ENCODE measurements at regions not wholly inside any gene's neighbourhood (a gene's known extent, or its start where the extent isn't known, plus 50 kb on each side); places are given as distances from the start of the nearest gene placed in this dataset.

DNA sequence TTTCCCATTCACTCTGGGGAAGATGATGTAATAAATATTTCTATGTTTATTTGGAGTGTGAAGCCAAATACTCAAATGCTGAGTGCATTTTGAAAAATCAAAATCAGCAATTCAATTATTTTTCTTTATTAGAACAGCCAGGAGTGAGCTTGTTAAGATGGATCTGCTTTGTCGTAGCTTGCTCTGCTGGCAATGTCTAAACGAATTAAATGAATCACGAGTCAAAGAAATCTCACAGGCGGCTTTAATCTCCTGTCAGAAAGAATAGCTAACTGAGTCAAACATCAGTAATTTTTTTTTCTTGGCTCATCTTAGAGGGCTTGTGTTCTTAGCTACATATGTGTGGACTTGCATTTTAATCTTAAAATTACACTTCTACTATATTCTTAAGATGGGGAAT lies 100.2 kb upstream of the HMGN3 start:
- TF ChIP-seq ZBTB11 (CRISPR knock-in tag; IDR thresholded peaks at IDR 0.05) (no peak), ZNF384 (IDR thresholded peaks at IDR 0.05; ENCODE audit: low read depth, low read length) (no peak)

Data from K562 (cell line).